ENCODE measurements at regions not wholly inside any gene's neighbourhood (a gene's known extent, or its start where the extent isn't known, plus 50 kb on each side); places are given as distances from the start of the nearest gene placed in this dataset.
"Not testable (repeated sequence)": the region's sequence is repeated elsewhere in the genome, so short reads cannot be mapped to it uniquely, and the experiment has no call there.

- no peak overlapping the region for H4K91ac ChIP-seq (ENCODE audit: insufficient read length, low read depth, low read length)
- no peak overlapping the region for H3K9ac ChIP-seq (ENCODE audit: extremely low read depth, insufficient read length, low read length)
- H2BK20ac ChIP-seq (ENCODE audit: low read depth, low read length, poor library complexity, severe bottlenecking): no peak overlapping the region
- H3K27ac ChIP-seq (ENCODE audit: insufficient read length, low read depth, low read length): no peak overlapping the region
- no peak overlapping the region for H3K14ac ChIP-seq (ENCODE audit: insufficient read depth, low read length)
- Mint-ChIP-seq H3K27ac (no peak overlapping the region), H3K9me3 (peaks cover 10% of the 10 kb centered on the region in 2 experiments; a peak in 4 of 5 replicates), H3K4me3 (no peak overlapping the region), H3K4me1 (peaks cover 24 to 30% of the 10 kb centered on the region in 2 experiments), H3K27me3 (ENCODE audit: low read depth) (peaks cover 36% of the 10 kb centered on the region), H3K36me3 (ENCODE audit: insufficient read depth in 1 of 3, low read depth in 3 of 3) (peaks cover 12 to 36% (median 19%) of the 10 kb centered on the region in 3 experiments; a peak in 6 of 7 replicates)
- no peak overlapping the region for H4K5ac ChIP-seq (ENCODE audit: insufficient read length, low read depth, low read length)
- H3K4ac ChIP-seq (ENCODE audit: low read depth, low read length): no peak overlapping the region
- H3K23ac ChIP-seq (ENCODE audit: insufficient read length, low read depth, low read length): no peak overlapping the region
- WGBS (ENCODE audit: extremely low coverage, insufficient read length, low lambda C conversion rate): no CpG with 5 or more reads among the region's 6 CpGs
- no peak overlapping the region for H2BK120ac ChIP-seq (ENCODE audit: low read depth, low read length, poor library complexity, severe bottlenecking)
- H3K4me1 ChIP-seq (ENCODE audit: insufficient read depth, low read length): peaks cover 2% of the 10 kb centered on the region; the same call in 1 of the 2 replicates
- no peak overlapping the region for H2BK12ac ChIP-seq (ENCODE audit: insufficient read length, low read depth, low read length)
- no peak overlapping the region for H2BK5ac ChIP-seq (ENCODE audit: insufficient read length, low read length)
- no peak overlapping the region for H4K8ac ChIP-seq (replicated peaks; ENCODE audit: insufficient read length, low read depth, low read length)
- DNase-seq: no peak
- H3K4me2 ChIP-seq (ENCODE audit: insufficient read depth, insufficient read length, low read length): no peak overlapping the region
- no peak for TF ChIP-seq CTCF (conservative IDR thresholded peaks at IDR 0.05)
- H3K18ac ChIP-seq (ENCODE audit: insufficient read length, low read depth, low read length): no peak overlapping the region
- no peaks in the 10 kb centered on the region for H3K27me3 ChIP-seq (ENCODE audit: insufficient read depth, low read length)
- no peaks in the 10 kb centered on the region for H3K23me2 ChIP-seq (ENCODE audit: insufficient read length, low read depth, low read length, poor library complexity, severe bottlenecking)
- no peak overlapping the region for H3T11ph ChIP-seq (ENCODE audit: low read length)
- H2BK15ac ChIP-seq (ENCODE audit: low read depth, low read length): no peak overlapping the region
- no peak overlapping the region for H2AK5ac ChIP-seq (ENCODE audit: insufficient read length, low read length)
- H3K79me1 ChIP-seq (ENCODE audit: insufficient read depth, low read depth, low read length, poor library complexity, severe bottlenecking): no peaks in the 10 kb centered on the region
- no peaks in the 10 kb centered on the region for H3K9me3 ChIP-seq (ENCODE audit: control insufficient read depth, low read depth, low read length)
- no peaks in the 10 kb centered on the region for H4K20me1 ChIP-seq (ENCODE audit: control insufficient read depth, insufficient read depth, insufficient read length)
- no peak overlapping the region for H2AFZ ChIP-seq (ENCODE audit: low read length)
- no peaks in the 10 kb centered on the region for H3K79me2 ChIP-seq (ENCODE audit: insufficient read depth, low read length)
- no peak overlapping the region for H3K56ac ChIP-seq (ENCODE audit: insufficient read length, low read depth, low read length)
Observed at GRCh38 chr5:7274203-7274602, 121.7 kb upstream of the ADCY2 start.

GRCh38 chr5:7289634-7290033 lies 106.3 kb upstream of the ADCY2 start:
- not testable (repeated sequence) for H2BK20ac ChIP-seq (ENCODE audit: low read depth, low read length, poor library complexity, severe bottlenecking); H4K5ac ChIP-seq (ENCODE audit: insufficient read length, low read depth, low read length); H3K9me3 ChIP-seq (ENCODE audit: control insufficient read depth, low read depth, low read length); H3K23me2 ChIP-seq (ENCODE audit: insufficient read length, low read depth, low read length, poor library complexity, severe bottlenecking); H2BK12ac ChIP-seq (ENCODE audit: insufficient read length, low read depth, low read length); DNase-seq; H3K14ac ChIP-seq (ENCODE audit: insufficient read depth, low read length); H3K4me3 Mint-ChIP-seq; H3K4me1 ChIP-seq (ENCODE audit: insufficient read depth, low read length); H3K79me1 ChIP-seq (ENCODE audit: insufficient read depth, low read depth, low read length, poor library complexity, severe bottlenecking); H2BK5ac ChIP-seq (ENCODE audit: insufficient read length, low read length); H4K91ac ChIP-seq (ENCODE audit: insufficient read length, low read depth, low read length); H3K4me2 ChIP-seq (ENCODE audit: insufficient read depth, insufficient read length, low read length); H2AFZ ChIP-seq (ENCODE audit: low read length); H2AK5ac ChIP-seq (ENCODE audit: insufficient read length, low read length); H2BK120ac ChIP-seq (ENCODE audit: low read depth, low read length, poor library complexity, severe bottlenecking); H3K27me3 ChIP-seq (ENCODE audit: insufficient read depth, low read length); H3K9me3 Mint-ChIP-seq; H3K27ac ChIP-seq (ENCODE audit: insufficient read length, low read depth, low read length); H3K23ac ChIP-seq (ENCODE audit: insufficient read length, low read depth, low read length); H4K20me1 ChIP-seq (ENCODE audit: control insufficient read depth, insufficient read depth, insufficient read length); H3K79me2 ChIP-seq (ENCODE audit: insufficient read depth, low read length); H3K27ac Mint-ChIP-seq; H3T11ph ChIP-seq (ENCODE audit: low read length); H3K56ac ChIP-seq (ENCODE audit: insufficient read length, low read depth, low read length); H4K8ac ChIP-seq (replicated peaks; ENCODE audit: insufficient read length, low read depth, low read length); H2BK15ac ChIP-seq (ENCODE audit: low read depth, low read length); H3K18ac ChIP-seq (ENCODE audit: insufficient read length, low read depth, low read length); H3K9ac ChIP-seq (ENCODE audit: extremely low read depth, insufficient read length, low read length); H3K36me3 Mint-ChIP-seq (ENCODE audit: insufficient read depth in 1 of 3, low read depth in 3 of 3); H3K4ac ChIP-seq (ENCODE audit: low read depth, low read length)
- Mint-ChIP-seq H3K4me1 (peaks cover 11 to 14% of the 10 kb centered on the region in 2 experiments), H3K27me3 (ENCODE audit: low read depth) (peaks cover 13% of the 10 kb centered on the region)
- no CpG with 5 or more reads among the region's 46 CpGs for WGBS (ENCODE audit: extremely low coverage, insufficient read length, low lambda C conversion rate)

Data from H9 (cell line).